ENCODE measurements at regions not wholly inside any gene's neighbourhood (a gene's known extent, or its start where the extent isn't known, plus 50 kb on each side); places are given as distances from the start of the nearest gene placed in this dataset.

GRCh38 chr10:4561296-4561695 lies 264.7 kb upstream of the AKR1E2 start:
- Histone ChIP-seq H3K9ac (replicated peaks; ENCODE audit: extremely low read depth, insufficient read depth, low read length) (no peak overlapping the region), H3K4me1 (ENCODE audit: control insufficient read depth, extremely low read depth, insufficient read depth, low read length) (no peaks in the 10 kb centered on the region), H3K4me3 (replicated peaks in 1 of 3; ENCODE audit: insufficient read depth in 1 of 3, low read depth in 1 of 3, low read length in 3 of 3) (no peak overlapping the region), H3K79me2 (ENCODE audit: control insufficient read depth, insufficient read depth, low read length) (no peaks in the 10 kb centered on the region), H3K27me3 (ENCODE audit: control insufficient read depth in 2 of 2, insufficient read depth in 2 of 2, low read length in 2 of 2) (no peaks in the 10 kb centered on the region), H4K20me1 (replicated peaks; ENCODE audit: control insufficient read depth, extremely low read depth, insufficient read depth, low read length) (no peaks in the 10 kb centered on the region), H3K27ac (ENCODE audit: insufficient read depth, low read depth, low read length) (no peak overlapping the region), H3K4me2 (ENCODE audit: insufficient read depth, low read length) (no peak overlapping the region), H3K36me3 (ENCODE audit: control insufficient read depth in 2 of 2, extremely low read depth in 1 of 2, insufficient read depth in 2 of 2, low read length in 2 of 2) (no peaks in the 10 kb centered on the region), H3K9me3 (replicated peaks; ENCODE audit: control insufficient read depth, insufficient read depth, low read length) (no peaks in the 10 kb centered on the region), H3K9me1 (replicated peaks; ENCODE audit: control insufficient read depth, extremely low read depth, insufficient read depth, low read length) (no peaks in the 10 kb centered on the region), H2AFZ (ENCODE audit: low read depth, low read length) (no peak overlapping the region)
- TF ChIP-seq JUN (IDR thresholded peaks at IDR 0.05; ENCODE audit: borderline replicate concordance, insufficient read depth, insufficient read length, low read depth), result no peak
- TF ChIP-seq POLR2A (IDR thresholded peaks at IDR 0.05; ENCODE audit: low read depth, low read length), result no peak
- no peak for TF ChIP-seq GATA2 (IDR thresholded peaks at IDR 0.05; ENCODE audit: insufficient read depth, insufficient read length, low read depth, low read length)
- TF ChIP-seq, protein P1, sequence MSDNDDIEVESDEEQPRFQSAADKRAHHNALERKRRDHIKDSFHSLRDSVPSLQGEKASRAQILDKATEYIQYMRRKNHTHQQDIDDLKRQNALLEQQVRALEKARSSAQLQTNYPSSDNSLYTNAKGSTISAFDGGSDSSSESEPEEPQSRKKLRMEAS (IDR thresholded peaks at IDR 0.05; ENCODE audit: insufficient read depth, insufficient read length), result no peak
- TF ChIP-seq EZH2 (IDR thresholded peaks at IDR 0.05; ENCODE audit: borderline replicate concordance, low read depth, low read length, severe bottlenecking), result no peak
- TF ChIP-seq FOS (IDR thresholded peaks at IDR 0.05; ENCODE audit: borderline replicate concordance, insufficient read depth, low read length), result no peak
- TF ChIP-seq MYC (IDR thresholded peaks at IDR 0.05; ENCODE audit: low read depth, low read length), result no peak
- TF ChIP-seq POLR2AphosphoS5 (IDR thresholded peaks at IDR 0.05; ENCODE audit: insufficient read depth, low read depth, low read length), result no peak
- TF ChIP-seq CTCF (IDR thresholded peaks at IDR 0.05; ENCODE audit: extremely low read depth in 1 of 2, insufficient read depth in 1 of 2, low read depth in 1 of 2, low read length in 2 of 2), result no peak
- dilution Hi-C loops (cut with MboI; ENCODE audit: extremely low pct_ligation_motif_present, low sequenced_read_pairs), result no loop called here
- intact Hi-C loops (cut with micrococcal nuclease), result no loop called here
- FAIRE-seq (no peak), DNase-seq (ENCODE audit: low read depth, low spot score) (no peak)
- CTCF ChIA-PET, result no interaction called here
- BruUV-seq (replicated peaks), result no TSS peak
- POLR2A ChIA-PET, result no interaction called here
